GM04503 (cell line): ENCODE measurements at regions not wholly inside any gene's neighbourhood (a gene's known extent, or its start where the extent isn't known, plus 50 kb on each side); places are given as distances from the start of the nearest gene placed in this dataset.

Experiments used
- DNase-seq: peaks from one replicate; pipeline ENCODE4 v3.0.0-alpha.2; 2012; ENCODE audit warnings: low read depth

DNA sequence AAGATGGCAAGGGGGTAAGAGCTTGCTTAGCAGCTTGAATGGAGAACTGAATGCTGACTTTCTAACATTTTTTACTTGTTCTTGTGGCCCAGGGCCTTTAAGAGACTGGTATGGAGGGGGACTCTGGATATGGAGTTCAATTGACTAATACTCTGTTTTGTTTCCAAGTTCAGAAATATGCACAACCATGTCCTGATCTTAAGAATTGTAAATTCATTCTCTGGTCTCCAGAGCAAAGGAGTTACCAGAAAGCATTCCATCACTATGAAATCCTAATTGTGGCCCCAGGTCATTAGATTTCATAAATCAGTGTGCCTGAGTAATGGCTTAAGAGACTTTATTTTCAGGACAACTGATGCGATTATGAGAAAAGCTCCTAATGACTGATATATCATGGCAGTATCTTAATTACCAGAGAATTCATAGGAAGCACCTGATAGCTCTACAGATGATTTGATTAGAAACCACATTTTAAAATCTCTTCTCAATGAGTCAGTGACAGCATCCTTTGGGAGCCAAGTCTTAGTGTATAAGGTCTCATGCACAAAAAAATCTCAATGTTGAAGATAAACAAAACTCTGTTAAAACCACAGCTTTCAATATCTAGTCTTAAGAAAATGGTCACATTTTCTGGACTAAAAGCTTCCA is 613.6 kb upstream of the KLF4 start:
- DNase-seq: no peak

DNA sequence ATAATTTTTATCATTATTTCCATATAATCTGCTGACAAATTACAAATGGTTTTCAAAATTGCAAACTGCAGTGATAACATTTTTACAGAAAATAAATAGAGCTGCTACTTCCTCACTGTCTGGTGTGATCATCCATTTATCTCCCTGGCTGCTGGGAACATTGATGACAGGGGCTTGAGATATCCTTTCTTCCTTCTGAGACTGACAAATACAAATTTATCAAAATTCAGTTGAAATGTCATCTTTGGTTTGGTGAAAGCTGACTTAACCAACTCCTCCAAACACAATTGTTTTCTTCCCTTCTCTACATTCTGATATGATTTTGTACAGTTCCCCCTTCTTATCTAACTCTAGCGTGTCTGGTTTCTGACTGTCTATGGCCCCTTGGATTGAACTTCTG is 611.8 kb upstream of the KLF4 start:
- no peak for DNase-seq

DNA sequence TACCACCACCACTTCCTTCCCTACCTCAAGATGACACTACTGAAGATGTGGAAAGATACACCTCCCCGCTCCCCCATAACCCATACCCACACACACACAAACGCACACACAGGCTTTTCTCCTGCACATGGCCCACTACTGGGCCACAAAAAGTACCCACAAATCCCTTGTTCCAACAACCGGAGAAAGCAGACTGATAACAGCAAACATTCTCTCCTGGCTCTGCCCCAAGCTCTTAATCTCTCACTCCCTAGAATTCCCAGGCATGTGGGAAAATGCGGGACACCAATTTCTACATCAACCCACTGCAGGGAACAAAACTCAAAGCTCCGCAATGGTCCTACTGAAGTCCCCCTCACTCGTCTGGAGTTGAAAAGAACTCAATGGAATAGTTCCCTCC is 611.0 kb upstream of the KLF4 start:
- no peak for DNase-seq

DNA sequence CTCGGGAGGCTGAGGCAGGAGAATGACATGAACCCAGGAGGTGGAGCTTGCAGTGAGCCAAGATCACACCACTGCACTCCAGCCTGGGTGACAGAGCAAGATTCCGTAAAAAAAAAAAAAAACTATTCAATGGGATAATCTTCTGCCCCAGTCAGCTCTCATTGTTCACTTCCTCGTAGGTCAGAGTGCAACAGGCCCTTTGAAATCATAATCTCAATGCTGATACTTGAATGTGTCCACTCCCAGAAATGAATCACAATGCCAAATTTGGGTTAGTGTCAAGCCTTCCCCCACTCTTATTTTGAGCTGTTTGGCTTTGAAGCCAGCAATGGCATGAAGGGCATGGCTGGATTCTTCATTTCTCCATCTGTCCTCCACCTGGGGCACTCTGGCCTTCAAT is 610.3 kb upstream of the KLF4 start:
- no peak for DNase-seq

GRCh38 chr9:108095496-108095895 is 605.9 kb upstream of the KLF4 start:
- no peak for DNase-seq

DNA sequence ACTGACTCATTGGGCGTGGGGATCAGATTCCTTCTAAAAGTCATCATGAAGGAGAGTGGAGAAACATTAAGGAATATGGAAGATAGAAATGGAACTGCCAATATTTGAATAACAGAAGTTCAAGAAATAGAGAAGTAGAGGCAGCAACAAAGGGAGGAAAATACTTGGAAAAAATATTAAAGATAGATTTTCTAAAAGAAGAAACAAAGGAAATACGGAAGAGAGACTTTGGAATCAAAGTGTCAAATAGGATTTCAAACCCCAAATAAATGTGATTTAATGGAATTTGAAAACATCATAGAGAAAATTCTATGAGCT is 605.1 kb upstream of the KLF4 start:
- DNase-seq: no peak

GRCh38 chr9:108093773-108094675 is 604.5 kb upstream of the KLF4 start:
- DNase-seq: no peak

GRCh38 chr9:108088916-108089315 is 599.3 kb upstream of the KLF4 start:
- DNase-seq: no peak

DNA sequence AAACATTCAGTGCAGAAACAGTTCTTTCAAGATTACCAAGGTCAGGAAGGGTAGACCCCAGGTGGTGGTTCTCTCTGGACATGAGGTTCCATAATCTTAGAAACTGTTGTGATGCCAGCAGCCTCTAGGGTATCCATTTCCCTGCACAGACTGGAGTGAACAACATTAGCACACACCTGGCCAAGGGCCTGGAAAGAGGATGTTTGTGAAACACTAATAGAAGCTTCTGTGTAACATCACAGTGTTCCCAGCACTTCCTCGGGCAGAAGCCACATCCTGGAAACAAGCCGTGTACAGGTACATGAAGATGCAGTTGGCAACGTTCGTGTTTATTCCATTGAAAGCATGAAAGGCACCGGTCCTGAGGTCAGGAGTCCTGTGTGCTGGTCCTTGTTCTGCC is 598.2 kb upstream of the KLF4 start:
- no peak for DNase-seq

- no peak for DNase-seq
These were observed 597.1 kb upstream of the KLF4 start for GRCh38 chr9:108086624-108087023.

GRCh38 chr9:108085294-108085693 is 595.7 kb upstream of the KLF4 start:
- no peak for DNase-seq

DNA sequence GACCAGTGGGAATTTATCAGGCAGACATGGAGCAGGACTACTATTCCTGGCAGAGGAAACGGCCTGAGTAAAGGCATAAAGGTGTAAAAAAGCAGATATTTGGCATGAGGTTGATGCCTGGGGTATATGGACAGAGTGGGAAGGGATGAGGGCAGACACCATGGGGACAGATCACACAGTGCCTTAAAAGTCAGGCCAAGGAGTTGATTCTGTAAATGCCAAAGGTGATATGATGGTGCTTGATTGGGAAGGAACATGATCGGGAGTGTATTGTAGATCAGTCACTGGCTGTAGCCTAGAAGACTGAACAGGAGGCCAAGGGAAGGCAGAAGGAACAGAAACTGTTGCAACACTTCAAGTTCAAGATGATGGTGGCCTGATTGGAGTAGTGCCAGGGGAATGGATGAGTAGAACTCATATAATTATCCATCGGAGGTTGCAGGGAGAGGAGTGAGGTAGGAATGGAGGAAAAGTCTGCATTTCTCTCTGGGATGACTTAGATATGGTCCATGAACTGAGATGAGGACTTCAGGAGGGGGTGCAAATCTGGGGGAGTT is 594.3 kb upstream of the KLF4 start:
- no peak for DNase-seq

DNA sequence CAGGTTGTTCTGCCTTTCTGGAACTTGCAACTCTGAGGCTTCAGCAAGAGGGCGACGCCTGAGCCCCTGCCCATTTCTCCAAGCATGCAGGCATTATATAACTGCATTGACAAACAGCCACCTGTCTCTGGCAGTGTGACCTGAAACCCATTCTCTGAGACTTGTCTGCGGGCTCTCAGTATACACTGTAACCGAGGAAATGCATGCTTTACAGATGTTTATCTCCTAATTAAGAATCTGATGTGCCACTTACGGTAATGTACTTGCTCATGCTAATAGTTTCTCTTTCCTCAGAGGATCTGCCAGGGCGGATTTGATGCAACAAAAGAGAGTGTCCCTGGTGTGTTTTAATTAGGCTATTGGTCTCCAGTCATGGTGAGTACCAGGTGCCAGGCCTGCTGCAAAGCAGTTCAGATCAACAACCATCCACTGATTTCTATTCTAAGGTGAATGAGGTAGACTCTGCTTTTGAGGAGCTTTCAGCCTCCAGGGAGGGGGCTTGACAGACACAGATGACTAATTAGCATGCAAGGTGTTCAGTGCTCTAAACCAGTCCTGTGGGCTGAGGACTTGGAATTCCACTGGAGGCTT is 593.7 kb upstream of the KLF4 start:
- no peak for DNase-seq

GRCh38 chr9:108081112-108081511 is 591.5 kb upstream of the KLF4 start:
- DNase-seq: no peak

- no peak for DNase-seq
These were observed 590.7 kb upstream of the KLF4 start for GRCh38 chr9:108080285-108080684.

- DNase-seq: no peak
These were observed 589.2 kb upstream of the KLF4 start for GRCh38 chr9:108078811-108079210.

DNA sequence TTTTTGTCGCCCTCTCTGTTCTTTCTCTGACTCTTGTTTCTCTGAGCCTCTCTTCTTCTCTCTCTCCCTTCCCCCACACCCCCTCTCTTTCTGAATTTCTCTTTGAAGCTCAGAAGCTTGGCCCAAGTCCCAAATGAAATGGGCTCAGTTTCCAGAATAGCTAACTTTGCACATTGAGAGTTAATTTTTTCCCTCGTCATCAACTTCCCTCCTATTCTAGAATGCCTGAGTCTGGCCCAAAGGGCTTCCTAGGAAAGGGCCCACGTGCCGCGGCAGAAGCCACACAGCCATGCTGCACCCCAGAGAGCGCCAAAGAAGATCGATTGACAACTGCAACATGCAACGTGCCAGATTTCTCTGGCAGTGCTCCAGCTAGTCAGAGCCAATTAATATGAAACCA is 588.8 kb upstream of the KLF4 start:
- no peak for DNase-seq

- DNase-seq: no peak
These were observed 588.0 kb upstream of the KLF4 start for GRCh38 chr9:108077556-108077955.

DNA sequence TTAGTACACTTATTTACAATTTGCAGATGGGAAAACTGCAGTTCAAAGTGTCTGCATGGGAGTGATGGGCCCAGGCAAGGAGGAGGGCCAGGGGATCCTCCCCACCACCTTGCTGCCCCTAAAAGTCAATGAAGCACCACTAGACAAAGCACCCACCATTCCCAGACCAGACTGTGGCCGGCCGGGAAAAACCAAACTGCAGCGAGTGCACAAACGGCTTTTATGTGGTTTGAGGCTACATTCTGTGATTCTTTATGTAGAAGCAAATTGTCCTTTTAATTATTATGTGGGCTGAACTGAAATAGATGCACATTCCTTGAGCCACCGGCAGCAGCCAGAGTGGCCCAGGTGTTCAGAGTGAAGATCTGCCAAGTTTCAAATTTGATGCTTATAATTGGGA is 585.3 kb upstream of the KLF4 start:
- DNase-seq: no peak

GRCh38 chr9:108073823-108074222 is 584.3 kb upstream of the KLF4 start:
- no peak for DNase-seq

- no peak for DNase-seq
These were observed 583.2 kb upstream of the KLF4 start for GRCh38 chr9:108072740-108073139.

- no peak for DNase-seq
These were observed 581.3 kb upstream of the KLF4 start for GRCh38 chr9:108070861-108071260.

GRCh38 chr9:108069991-108070390 is 580.4 kb upstream of the KLF4 start:
- no peak for DNase-seq
